CD4-positive, alpha-beta T cell (primary cell): ENCODE measurements at regions not wholly inside any gene's neighbourhood (a gene's known extent, or its start where the extent isn't known, plus 50 kb on each side); places are given as distances from the start of the nearest gene placed in this dataset.

Source experiments
- ATAC-seq: fragments of 200-7000 bp; cut with Tn5 transposase; one replicate; pipeline ENCODE4 v1.10.0; 2022; ENCODE audit warnings: mild to moderate bottlenecking; ENCODE audit not compliant: poor library complexity
- CTCF ChIA-PET: fragments of 350-600 bp; sonication (Branson Sonifier 250); formaldehyde crosslinking; loops from one replicate; lab custom pipeline; 2021; ENCODE audit warnings: antibody characterized with exemption, inconsistent platforms; lab: Charles Lee
- POLR2A ChIA-PET: fragments of 350-600 bp; sonication (Branson Sonifier 250); formaldehyde crosslinking; loops from one replicate; lab custom pipeline; 2021; ENCODE audit warnings: antibody characterized with exemption, inconsistent platforms; lab: Charles Lee
- DNase-seq, 14 experiments: peaks; one replicate each; pipeline ENCODE4 v3.0.0-alpha.2; 2013 to 2020; ENCODE audit warnings: mixed read lengths in 2 of 14
- H3K27ac ChIP-seq, 2 donors: one replicate each; pipeline versions ENCODE4 v1.5.1 to v1.7.0; 2013; ENCODE audit warnings: low read length in 2 of 2, low read depth in 1 of 2, mild to moderate bottlenecking in 1 of 2
- H3K27me3 ChIP-seq, 2 experiments: 1 replicate in 1 of 2; 2 replicates in 1 of 2; pipeline versions ENCODE4 v1.6.1 to v1.7.0; 2013; ENCODE audit warnings: low read length in 2 of 2, control low read depth in 1 of 2, mild to moderate bottlenecking in 1 of 2, moderate library complexity in 1 of 2; ENCODE audit not compliant: insufficient read depth in 2 of 2, control insufficient read depth in 1 of 2
- H3K36me3 ChIP-seq: one replicate; pipeline ENCODE4 v1.6.1; 2013; ENCODE audit warnings: low read length, control low read depth; ENCODE audit not compliant: insufficient read depth
- H3K4me1 ChIP-seq: one replicate; pipeline ENCODE4 v1.6.1; 2013; ENCODE audit warnings: low read length, control low read depth; ENCODE audit not compliant: insufficient read depth
- H3K4me3 ChIP-seq: one replicate; pipeline ENCODE4 v1.5.1; 2013; ENCODE audit warnings: mild to moderate bottlenecking, low read length, moderate library complexity
- H3K9me3 ChIP-seq, 2 experiments: 1 replicate in 1 of 2; 2 replicates in 1 of 2; pipeline versions ENCODE4 v1.6.1 to v1.7.0; 2013; ENCODE audit warnings: low read length in 2 of 2, mild to moderate bottlenecking in 2 of 2, control low read depth in 1 of 2, moderate library complexity in 1 of 2; ENCODE audit not compliant: control insufficient read depth in 1 of 2, insufficient read depth in 1 of 2
- H3K27ac Mint-ChIP-seq: one replicate; pipeline ENCODE4 v1.8.0; 2020; ENCODE audit warnings: mixed read lengths
- H3K27me3 Mint-ChIP-seq: one replicate; pipeline ENCODE4 v1.8.0; 2021; ENCODE audit warnings: mixed read lengths
- H3K36me3 Mint-ChIP-seq: one replicate; pipeline ENCODE4 v1.8.0; 2021; ENCODE audit warnings: low read depth, mixed read lengths
- H3K4me1 Mint-ChIP-seq: one replicate; pipeline ENCODE4 v1.8.0; 2021; ENCODE audit warnings: low read depth, mixed read lengths
- H3K4me3 Mint-ChIP-seq: one replicate; pipeline ENCODE4 v1.8.0; 2020; ENCODE audit warnings: mild to moderate bottlenecking, mixed read lengths
- H3K9me3 Mint-ChIP-seq: one replicate; pipeline ENCODE4 v1.8.0; 2020; ENCODE audit warnings: mixed read lengths
- CTCF ChIP-seq: fragments of 200-600 bp; IDR thresholded peaks from one replicate; pipeline ENCODE4 v1.8.0; 2022; ENCODE audit warnings: antibody characterized with exemption, mild to moderate bottlenecking
- intact Hi-C, 2 experiments: fragments of 100-400 bp; cut with DNase I in 1 of 2; cut with micrococcal nuclease in 1 of 2; formaldehyde crosslinking; loops; one replicate each; pipeline versions ENCODE4 v1.15.1 to v1.9.0; 2023 to 2025; cut with DNase I, micrococcal nuclease

DNA sequence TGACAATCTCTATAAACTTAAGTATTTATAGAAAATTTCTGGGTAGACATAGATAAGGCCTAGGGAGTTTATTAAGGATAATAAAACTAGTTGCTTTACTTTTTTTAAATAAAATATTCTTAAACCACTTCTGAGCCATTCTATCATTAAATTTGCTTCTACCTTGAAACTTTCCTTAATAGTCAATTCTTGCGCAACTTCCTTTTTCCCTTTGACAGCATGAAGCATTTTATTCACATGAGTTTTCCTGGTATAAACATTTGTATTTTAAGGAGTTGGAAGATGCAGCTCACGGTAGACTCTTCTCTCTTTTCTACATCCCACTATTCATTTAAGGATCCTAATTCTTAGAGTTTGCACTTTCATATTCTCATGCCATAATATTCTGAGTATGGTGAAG lies 75.8 kb upstream of the DPH5 start:
- Mint-ChIP-seq H3K4me1 (peaks cover 4% of the 10 kb centered on the region), H3K4me3 (no peak overlapping the region), H3K36me3 (no peaks in the 10 kb centered on the region), H3K27me3 (no peaks in the 10 kb centered on the region), H3K27ac (no peak overlapping the region), H3K9me3 (no peaks in the 10 kb centered on the region)
- Histone ChIP-seq H3K4me1 (no peaks in the 10 kb centered on the region), H3K36me3 (no peaks in the 10 kb centered on the region), H3K4me3 (no peak overlapping the region), H3K27me3 (no peaks in the 10 kb centered on the region), H3K27ac (no peak overlapping the region), H3K9me3 (peaks cover 0 to 3% of the 10 kb centered on the region in 2 experiments)
- DNase-seq (no peak), ATAC-seq (no peak)
- ChIA-PET POLR2A (no interaction called here), CTCF (interaction anchor here (2.3 kb wide), 1 partner anchor 12 kb away, joined by 8 read pairs; no protein-coding TSS in a partner anchor)
- intact Hi-C loops: no loop called here
- no peak for TF ChIP-seq CTCF

DNA sequence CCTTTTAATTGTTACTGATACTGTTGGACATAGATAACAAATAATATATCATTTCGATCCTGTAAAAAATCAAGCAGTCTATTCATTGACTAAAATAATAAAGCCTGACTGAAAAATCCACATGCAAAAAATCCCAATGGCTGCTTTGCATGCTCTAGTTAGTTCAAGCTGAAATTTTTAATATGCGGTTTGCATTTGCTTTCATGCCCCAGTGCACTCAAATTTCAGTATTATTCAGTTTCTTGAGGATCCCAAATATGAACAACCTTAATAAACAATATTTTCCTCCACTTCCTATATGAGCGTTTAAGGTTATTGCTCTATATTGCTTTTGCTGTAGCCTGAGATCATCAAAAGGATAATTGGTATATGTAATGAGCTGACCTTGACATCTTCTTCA lies 75.1 kb upstream of the DPH5 start:
- H3K36me3 Mint-ChIP-seq: no peaks in the 10 kb centered on the region
- Histone ChIP-seq H3K4me1 (no peaks in the 10 kb centered on the region), H3K27ac (no peak overlapping the region), H3K9me3 (peaks cover 0 to 3% of the 10 kb centered on the region in 2 experiments), H3K4me3 (no peak overlapping the region), H3K36me3 (no peaks in the 10 kb centered on the region), H3K27me3 (no peaks in the 10 kb centered on the region)
- no peak overlapping the region for H3K4me3 Mint-ChIP-seq
- H3K27ac Mint-ChIP-seq: no peak overlapping the region
- H3K4me1 Mint-ChIP-seq: peaks cover under 1% of the 10 kb centered on the region
- ChIA-PET CTCF (no interaction called here), POLR2A (no interaction called here)
- no peaks in the 10 kb centered on the region for H3K9me3 Mint-ChIP-seq
- ATAC-seq (no peak), DNase-seq (no peak)
- no peak for TF ChIP-seq CTCF
- intact Hi-C loops: no loop called here
- no peaks in the 10 kb centered on the region for H3K27me3 Mint-ChIP-seq

DNA sequence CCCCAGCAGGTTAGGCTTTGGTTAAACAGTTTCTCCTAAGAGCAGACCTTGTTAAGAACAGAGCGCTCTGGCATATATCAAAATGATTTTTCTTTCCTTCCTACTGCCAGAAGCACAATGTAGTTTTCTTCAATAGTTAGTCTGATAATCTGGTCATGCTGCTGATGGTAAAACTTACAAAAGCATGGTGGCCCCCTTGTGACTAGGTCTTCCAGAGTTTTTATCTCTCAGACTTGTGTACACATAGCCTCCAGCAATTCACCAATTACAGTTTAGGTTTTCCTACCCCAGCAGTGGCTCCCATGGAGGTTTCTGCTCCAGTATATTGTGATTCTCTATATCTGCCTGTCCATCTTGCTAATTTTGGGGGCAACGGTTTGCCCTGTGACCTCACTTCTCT lies 73.3 kb upstream of the DPH5 start:
- Mint-ChIP-seq H3K9me3 (no peaks in the 10 kb centered on the region), H3K4me3 (no peak overlapping the region), H3K27me3 (no peaks in the 10 kb centered on the region), H3K4me1 (no peaks in the 10 kb centered on the region), H3K27ac (no peak overlapping the region), H3K36me3 (no peaks in the 10 kb centered on the region)
- intact Hi-C loops: no loop called here
- ChIA-PET POLR2A (no interaction called here), CTCF (interaction anchor here (1.6 kb wide), 1 partner anchor 164 kb away, joined by 3 read pairs; no protein-coding TSS in a partner anchor)
- Histone ChIP-seq H3K4me3 (no peak overlapping the region), H3K27me3 (no peaks in the 10 kb centered on the region), H3K36me3 (no peaks in the 10 kb centered on the region), H3K4me1 (no peaks in the 10 kb centered on the region), H3K9me3 (no peaks in the 10 kb centered on the region), H3K27ac (no peak overlapping the region)
- ATAC-seq (no peak), DNase-seq (no peak)
- TF ChIP-seq CTCF: no peak
